ENCODE measurements at regions not wholly inside any gene's neighbourhood (a gene's known extent, or its start where the extent isn't known, plus 50 kb on each side); places are given as distances from the start of the nearest gene placed in this dataset.
A peak's percentile ranks its signal among the peaks of the same experiment; 100 is the strongest.

DNA sequence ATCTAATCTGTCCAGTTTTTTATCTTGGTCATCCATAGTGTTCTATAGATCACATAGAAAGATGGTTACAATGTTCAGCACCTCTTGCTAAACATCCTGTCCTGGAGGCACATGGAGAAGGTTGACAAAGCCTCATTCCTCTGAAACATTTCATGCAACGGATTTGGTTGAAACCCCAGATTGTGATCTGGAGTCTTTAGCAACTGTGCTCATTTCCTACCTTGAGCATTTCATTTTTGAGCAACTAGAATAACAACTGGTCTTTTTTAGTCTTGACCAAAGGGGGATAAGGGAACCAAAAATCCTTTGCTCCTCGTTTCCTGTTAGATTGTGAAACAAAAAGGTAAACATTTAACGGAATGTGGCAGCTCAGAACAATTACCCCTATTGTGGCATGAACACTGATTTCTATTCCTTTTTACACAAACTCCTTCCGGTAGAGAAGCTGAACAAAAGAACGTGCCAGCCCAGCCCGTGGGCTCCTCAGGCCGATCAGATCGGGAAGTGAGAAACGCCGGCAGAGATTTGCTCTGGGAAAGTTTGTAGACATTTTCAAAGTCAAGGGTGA is 94.7 kb upstream of the ERRFI1 start (continued):
- TF ChIP-seq, protein P1, sequence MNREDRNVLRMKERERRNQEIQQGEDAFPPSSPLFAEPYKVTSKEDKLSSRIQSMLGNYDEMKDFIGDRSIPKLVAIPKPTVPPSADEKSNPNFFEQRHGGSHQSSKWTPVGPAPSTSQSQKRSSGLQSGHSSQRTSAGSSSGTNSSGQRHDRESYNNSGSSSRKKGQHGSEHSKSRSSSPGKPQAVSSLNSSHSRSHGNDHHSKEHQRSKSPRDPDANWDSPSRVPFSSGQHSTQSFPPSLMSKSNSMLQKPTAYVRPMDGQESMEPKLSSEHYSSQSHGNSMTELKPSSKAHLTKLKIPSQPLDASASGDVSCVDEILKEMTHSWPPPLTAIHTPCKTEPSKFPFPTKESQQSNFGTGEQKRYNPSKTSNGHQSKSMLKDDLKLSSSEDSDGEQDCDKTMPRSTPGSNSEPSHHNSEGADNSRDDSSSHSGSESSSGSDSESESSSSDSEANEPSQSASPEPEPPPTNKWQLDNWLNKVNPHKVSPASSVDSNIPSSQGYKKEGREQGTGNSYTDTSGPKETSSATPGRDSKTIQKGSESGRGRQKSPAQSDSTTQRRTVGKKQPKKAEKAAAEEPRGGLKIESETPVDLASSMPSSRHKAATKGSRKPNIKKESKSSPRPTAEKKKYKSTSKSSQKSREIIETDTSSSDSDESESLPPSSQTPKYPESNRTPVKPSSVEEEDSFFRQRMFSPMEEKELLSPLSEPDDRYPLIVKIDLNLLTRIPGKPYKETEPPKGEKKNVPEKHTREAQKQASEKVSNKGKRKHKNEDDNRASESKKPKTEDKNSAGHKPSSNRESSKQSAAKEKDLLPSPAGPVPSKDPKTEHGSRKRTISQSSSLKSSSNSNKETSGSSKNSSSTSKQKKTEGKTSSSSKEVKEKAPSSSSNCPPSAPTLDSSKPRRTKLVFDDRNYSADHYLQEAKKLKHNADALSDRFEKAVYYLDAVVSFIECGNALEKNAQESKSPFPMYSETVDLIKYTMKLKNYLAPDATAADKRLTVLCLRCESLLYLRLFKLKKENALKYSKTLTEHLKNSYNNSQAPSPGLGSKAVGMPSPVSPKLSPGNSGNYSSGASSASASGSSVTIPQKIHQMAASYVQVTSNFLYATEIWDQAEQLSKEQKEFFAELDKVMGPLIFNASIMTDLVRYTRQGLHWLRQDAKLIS (CRISPR knock-in tag; IDR thresholded peaks at IDR 0.05) = no peak
- no peak for TF ChIP-seq SOX6 (IDR thresholded peaks at IDR 0.05)
- peak; percentile 100 for TF ChIP-seq SOX6 (CRISPR knock-in tag; IDR thresholded peaks at IDR 0.05)
- TF ChIP-seq, protein P2, sequence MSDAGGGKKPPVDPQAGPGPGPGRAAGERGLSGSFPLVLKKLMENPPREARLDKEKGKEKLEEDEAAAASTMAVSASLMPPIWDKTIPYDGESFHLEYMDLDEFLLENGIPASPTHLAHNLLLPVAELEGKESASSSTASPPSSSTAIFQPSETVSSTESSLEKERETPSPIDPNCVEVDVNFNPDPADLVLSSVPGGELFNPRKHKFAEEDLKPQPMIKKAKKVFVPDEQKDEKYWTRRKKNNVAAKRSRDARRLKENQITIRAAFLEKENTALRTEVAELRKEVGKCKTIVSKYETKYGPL (CRISPR knock-in tag; IDR thresholded peaks at IDR 0.05) = no peak
- TF ChIP-seq, protein P3, sequence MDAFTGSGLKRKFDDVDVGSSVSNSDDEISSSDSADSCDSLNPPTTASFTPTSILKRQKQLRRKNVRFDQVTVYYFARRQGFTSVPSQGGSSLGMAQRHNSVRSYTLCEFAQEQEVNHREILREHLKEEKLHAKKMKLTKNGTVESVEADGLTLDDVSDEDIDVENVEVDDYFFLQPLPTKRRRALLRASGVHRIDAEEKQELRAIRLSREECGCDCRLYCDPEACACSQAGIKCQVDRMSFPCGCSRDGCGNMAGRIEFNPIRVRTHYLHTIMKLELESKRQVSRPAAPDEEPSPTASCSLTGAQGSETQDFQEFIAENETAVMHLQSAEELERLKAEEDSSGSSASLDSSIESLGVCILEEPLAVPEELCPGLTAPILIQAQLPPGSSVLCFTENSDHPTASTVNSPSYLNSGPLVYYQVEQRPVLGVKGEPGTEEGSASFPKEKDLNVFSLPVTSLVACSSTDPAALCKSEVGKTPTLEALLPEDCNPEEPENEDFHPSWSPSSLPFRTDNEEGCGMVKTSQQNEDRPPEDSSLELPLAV (CRISPR knock-in tag; conservative IDR thresholded peaks at IDR 0.05; ENCODE audit: low read depth) = no peak
- no peak for TF ChIP-seq ZNF333 (CRISPR knock-in tag; IDR thresholded peaks at IDR 0.05; ENCODE audit: borderline replicate concordance)
- no peak for TF ChIP-seq GLI4 (CRISPR knock-in tag; IDR thresholded peaks at IDR 0.05; ENCODE audit: borderline replicate concordance)
- TF ChIP-seq, protein P4, sequence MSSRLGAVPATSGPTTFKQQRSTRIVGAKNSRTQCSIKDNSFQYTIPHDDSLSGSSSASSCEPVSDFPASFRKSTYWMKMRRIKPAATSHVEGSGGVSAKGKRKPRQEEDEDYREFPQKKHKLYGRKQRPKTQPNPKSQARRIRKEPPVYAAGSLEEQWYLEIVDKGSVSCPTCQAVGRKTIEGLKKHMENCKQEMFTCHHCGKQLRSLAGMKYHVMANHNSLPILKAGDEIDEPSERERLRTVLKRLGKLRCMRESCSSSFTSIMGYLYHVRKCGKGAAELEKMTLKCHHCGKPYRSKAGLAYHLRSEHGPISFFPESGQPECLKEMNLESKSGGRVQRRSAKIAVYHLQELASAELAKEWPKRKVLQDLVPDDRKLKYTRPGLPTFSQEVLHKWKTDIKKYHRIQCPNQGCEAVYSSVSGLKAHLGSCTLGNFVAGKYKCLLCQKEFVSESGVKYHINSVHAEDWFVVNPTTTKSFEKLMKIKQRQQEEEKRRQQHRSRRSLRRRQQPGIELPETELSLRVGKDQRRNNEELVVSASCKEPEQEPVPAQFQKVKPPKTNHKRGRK (CRISPR knock-in tag; IDR thresholded peaks at IDR 0.05) = no peak
- TF ChIP-seq, protein P5, sequence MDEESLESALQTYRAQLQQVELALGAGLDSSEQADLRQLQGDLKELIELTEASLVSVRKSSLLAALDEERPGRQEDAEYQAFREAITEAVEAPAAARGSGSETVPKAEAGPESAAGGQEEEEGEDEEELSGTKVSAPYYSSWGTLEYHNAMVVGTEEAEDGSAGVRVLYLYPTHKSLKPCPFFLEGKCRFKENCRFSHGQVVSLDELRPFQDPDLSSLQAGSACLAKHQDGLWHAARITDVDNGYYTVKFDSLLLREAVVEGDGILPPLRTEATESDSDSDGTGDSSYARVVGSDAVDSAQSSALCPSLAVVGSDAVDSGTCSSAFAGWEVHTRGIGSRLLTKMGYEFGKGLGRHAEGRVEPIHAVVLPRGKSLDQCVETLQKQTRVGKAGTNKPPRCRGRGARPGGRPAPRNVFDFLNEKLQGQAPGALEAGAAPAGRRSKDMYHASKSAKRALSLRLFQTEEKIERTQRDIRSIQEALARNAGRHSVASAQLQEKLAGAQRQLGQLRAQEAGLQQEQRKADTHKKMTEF (CRISPR knock-in tag; IDR thresholded peaks at IDR 0.05) = peak; percentile 92
- TF ChIP-seq FOXK2 (IDR thresholded peaks at IDR 0.05) = no peak
- TF ChIP-seq ZNF670 (CRISPR knock-in tag; IDR thresholded peaks at IDR 0.05; ENCODE audit: borderline replicate concordance) = no peak; the same call in 1 of the 2 replicates
- no peak for TF ChIP-seq SMARCE1 (IDR thresholded peaks at IDR 0.05; ENCODE audit: borderline replicate concordance)
- TF ChIP-seq, protein P6, sequence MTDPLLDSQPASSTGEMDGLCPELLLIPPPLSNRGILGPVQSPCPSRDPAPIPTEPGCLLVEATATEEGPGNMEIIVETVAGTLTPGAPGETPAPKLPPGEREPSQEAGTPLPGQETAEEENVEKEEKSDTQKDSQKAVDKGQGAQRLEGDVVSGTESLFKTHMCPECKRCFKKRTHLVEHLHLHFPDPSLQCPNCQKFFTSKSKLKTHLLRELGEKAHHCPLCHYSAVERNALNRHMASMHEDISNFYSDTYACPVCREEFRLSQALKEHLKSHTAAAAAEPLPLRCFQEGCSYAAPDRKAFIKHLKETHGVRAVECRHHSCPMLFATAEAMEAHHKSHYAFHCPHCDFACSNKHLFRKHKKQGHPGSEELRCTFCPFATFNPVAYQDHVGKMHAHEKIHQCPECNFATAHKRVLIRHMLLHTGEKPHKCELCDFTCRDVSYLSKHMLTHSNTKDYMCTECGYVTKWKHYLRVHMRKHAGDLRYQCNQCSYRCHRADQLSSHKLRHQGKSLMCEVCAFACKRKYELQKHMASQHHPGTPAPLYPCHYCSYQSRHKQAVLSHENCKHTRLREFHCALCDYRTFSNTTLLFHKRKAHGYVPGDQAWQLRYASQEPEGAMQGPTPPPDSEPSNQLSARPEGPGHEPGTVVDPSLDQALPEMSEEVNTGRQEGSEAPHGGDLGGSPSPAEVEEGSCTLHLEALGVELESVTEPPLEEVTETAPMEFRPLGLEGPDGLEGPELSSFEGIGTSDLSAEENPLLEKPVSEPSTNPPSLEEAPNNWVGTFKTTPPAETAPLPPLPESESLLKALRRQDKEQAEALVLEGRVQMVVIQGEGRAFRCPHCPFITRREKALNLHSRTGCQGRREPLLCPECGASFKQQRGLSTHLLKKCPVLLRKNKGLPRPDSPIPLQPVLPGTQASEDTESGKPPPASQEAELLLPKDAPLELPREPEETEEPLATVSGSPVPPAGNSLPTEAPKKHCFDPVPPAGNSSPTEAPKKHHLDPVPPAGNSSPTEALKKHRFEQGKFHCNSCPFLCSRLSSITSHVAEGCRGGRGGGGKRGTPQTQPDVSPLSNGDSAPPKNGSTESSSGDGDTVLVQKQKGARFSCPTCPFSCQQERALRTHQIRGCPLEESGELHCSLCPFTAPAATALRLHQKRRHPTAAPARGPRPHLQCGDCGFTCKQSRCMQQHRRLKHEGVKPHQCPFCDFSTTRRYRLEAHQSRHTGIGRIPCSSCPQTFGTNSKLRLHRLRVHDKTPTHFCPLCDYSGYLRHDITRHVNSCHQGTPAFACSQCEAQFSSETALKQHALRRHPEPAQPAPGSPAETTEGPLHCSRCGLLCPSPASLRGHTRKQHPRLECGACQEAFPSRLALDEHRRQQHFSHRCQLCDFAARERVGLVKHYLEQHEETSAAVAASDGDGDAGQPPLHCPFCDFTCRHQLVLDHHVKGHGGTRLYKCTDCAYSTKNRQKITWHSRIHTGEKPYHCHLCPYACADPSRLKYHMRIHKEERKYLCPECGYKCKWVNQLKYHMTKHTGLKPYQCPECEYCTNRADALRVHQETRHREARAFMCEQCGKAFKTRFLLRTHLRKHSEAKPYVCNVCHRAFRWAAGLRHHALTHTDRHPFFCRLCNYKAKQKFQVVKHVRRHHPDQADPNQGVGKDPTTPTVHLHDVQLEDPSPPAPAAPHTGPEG (CRISPR knock-in tag; IDR thresholded peaks at IDR 0.05) = no peak
- no peak; the same call in 1 of the 2 replicates for TF ChIP-seq CHD4 (IDR thresholded peaks at IDR 0.05; ENCODE audit: borderline replicate concordance, low read length)
